COLO829 (cell line): ENCODE measurements at regions not wholly inside any gene's neighbourhood (a gene's known extent, or its start where the extent isn't known, plus 50 kb on each side); places are given as distances from the start of the nearest gene placed in this dataset.
"Not testable (repeated sequence)": the region's sequence is repeated elsewhere in the genome, so short reads cannot be mapped to it uniquely, and the experiment has no call there.

ENCODE experiments used
- DNase-seq: peaks from one replicate; pipeline ENCODE4 v3.0.0; 2012; ENCODE audit warnings: low spot score

GRCh38 chr10:64576497-64576896 lies 1055.3 kb downstream of the REEP3 start:
- no peak for DNase-seq

- DNase-seq: not testable (repeated sequence)
Observed at GRCh38 chr10:64578757-64579156, 1057.6 kb downstream of the REEP3 start.

- no peak for DNase-seq
Observed at GRCh38 chr10:64586934-64587503, 1065.8 kb downstream of the REEP3 start.

- no peak for DNase-seq
Observed at GRCh38 chr10:64594072-64594471, 1072.9 kb downstream of the REEP3 start.

- DNase-seq: no peak
Observed at GRCh38 chr10:64598600-64598999, 1077.4 kb downstream of the REEP3 start.

- DNase-seq: no peak
Observed at GRCh38 chr10:64601298-64601697, 1080.1 kb downstream of the REEP3 start.

GRCh38 chr10:64617085-64617484 lies 1095.9 kb downstream of the REEP3 start:
- no peak for DNase-seq

GRCh38 chr10:64619102-64619501 lies 1097.9 kb downstream of the REEP3 start:
- DNase-seq: no peak

- no peak for DNase-seq
Observed at GRCh38 chr10:64626924-64627323, 1105.7 kb downstream of the REEP3 start.

GRCh38 chr10:64630534-64630933 lies 1109.3 kb downstream of the REEP3 start:
- no peak for DNase-seq

GRCh38 chr10:64635906-64636305 lies 1114.7 kb downstream of the REEP3 start:
- no peak for DNase-seq

- no peak for DNase-seq
Observed at GRCh38 chr10:64636461-64636860, 1115.3 kb downstream of the REEP3 start.

- no peak for DNase-seq
Observed at GRCh38 chr10:64637939-64638338, 1116.7 kb downstream of the REEP3 start.

- no peak for DNase-seq
Observed at GRCh38 chr10:64648915-64649314, 1127.7 kb downstream of the REEP3 start.

- no peak for DNase-seq
Observed at GRCh38 chr10:64658528-64658927, 1137.3 kb downstream of the REEP3 start.

- DNase-seq: no peak
Observed at GRCh38 chr10:64659311-64659710, 1138.1 kb downstream of the REEP3 start.

- no peak for DNase-seq
Observed at GRCh38 chr10:64682043-64682442, 1160.8 kb downstream of the REEP3 start.

GRCh38 chr10:64690194-64690593 lies 1169.0 kb downstream of the REEP3 start:
- no peak for DNase-seq

GRCh38 chr10:64699244-64699643 lies 1178.0 kb downstream of the REEP3 start:
- no peak for DNase-seq

- DNase-seq: not testable (repeated sequence)
Observed at GRCh38 chr10:64702086-64702485, 1180.9 kb downstream of the REEP3 start.

GRCh38 chr10:64708884-64709681 lies 1187.9 kb downstream of the REEP3 start:
- DNase-seq: no peak

GRCh38 chr10:64726466-64726865 lies 1205.3 kb downstream of the REEP3 start:
- no peak for DNase-seq

GRCh38 chr10:64731016-64731415 lies 1209.8 kb downstream of the REEP3 start:
- DNase-seq: no peak
